ENCODE measurements at regions not wholly inside any gene's neighbourhood (a gene's known extent, or its start where the extent isn't known, plus 50 kb on each side); places are given as distances from the start of the nearest gene placed in this dataset.
"Not testable (repeated sequence)": the region's sequence is repeated elsewhere in the genome, so short reads cannot be mapped to it uniquely, and the experiment has no call there.

DNA sequence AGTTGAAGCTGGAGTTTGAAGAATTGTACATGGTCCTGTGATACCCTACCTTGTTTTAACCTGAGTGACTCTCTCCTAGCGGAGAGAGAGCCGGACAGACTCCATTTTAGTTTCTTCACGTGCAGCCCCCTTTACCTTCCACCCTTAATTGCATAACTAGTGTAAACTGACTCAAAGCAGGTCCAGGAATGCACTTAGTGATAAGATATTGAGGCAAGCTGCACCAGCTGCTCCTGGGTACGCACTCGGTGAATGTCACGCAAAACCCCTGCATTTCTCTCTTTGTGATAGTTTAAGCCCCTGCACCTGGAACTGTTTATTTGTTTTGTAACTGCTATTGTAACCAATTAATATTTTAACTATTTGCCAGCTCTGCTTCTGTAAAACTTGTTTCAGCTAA is 1620.5 kb downstream of the SPATA31A7 start:
- H3K4me3 ChIP-seq; H3K4me1 ChIP-seq; H3K9me3 ChIP-seq; intact Hi-C loops (cut with DNase I); H3K36me3 ChIP-seq (replicated peaks in 1 of 2; ENCODE audit: insufficient read depth in 1 of 2, low read depth in 2 of 2); H3K27ac ChIP-seq; DNase-seq; H3K27me3 ChIP-seq; ATAC-seq: not testable (repeated sequence)
- 39 to 54% methylated on average over 6 of the region's 6 CpGs for WGBS, 2 donors

DNA sequence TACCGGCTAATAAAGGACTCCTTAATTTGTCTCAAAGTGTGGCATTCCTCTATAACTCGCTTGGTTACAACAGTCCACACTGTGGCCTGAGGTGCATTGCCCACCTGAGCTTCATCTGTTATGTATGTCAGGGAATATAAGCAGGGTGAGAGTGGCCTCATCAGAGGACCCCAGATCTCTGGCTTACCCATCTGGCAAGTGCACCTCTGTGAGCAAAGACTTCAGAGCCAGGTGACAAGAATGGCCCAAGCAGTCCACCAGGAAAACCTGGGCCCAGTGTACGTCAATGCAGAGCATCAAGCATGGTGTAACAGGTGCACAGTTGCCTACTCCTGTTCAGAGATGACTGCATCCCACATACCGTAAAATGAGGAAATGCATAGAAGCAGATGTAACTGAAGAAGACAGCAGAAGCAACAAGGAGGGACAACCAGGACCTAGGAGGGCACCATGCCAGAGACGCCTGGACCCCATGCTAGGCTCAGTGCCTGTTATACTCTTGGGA is 1621.0 kb downstream of the SPATA31A7 start:
- WGBS, 2 donors, result 61% methylated on average over 5 of the region's 5 CpGs
- H3K27ac ChIP-seq; ATAC-seq; H3K27me3 ChIP-seq; H3K9me3 ChIP-seq; intact Hi-C loops (cut with DNase I); H3K4me3 ChIP-seq; H3K36me3 ChIP-seq (replicated peaks in 1 of 2; ENCODE audit: insufficient read depth in 1 of 2, low read depth in 2 of 2); DNase-seq; H3K4me1 ChIP-seq: not testable (repeated sequence)

DNA sequence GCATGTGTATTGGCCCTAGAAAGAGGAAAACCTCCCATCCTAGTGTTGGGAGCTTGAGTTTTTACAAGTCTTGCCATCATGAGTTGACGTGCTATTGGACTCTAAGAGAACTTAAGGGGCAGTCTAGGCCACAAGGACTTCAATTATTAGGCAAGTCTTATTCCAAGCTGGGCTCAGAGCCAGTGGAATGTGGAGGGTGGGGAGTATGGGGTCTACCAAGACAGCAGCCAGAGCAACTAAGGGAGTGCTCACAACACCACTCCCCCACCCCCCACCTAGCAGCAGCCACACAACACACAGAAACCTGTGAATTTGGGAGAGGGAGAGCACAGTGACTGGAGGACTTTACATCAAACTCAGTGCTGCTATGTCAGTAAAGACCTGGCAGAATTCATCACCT is 1625.6 kb downstream of the SPATA31A7 start:
- H3K9me3 ChIP-seq; H3K36me3 ChIP-seq (replicated peaks in 1 of 2; ENCODE audit: insufficient read depth in 1 of 2, low read depth in 2 of 2); H3K27me3 ChIP-seq; H3K27ac ChIP-seq; H3K4me1 ChIP-seq; ATAC-seq; DNase-seq; H3K4me3 ChIP-seq; intact Hi-C loops (cut with DNase I): not testable (repeated sequence)
- 37 to 82% methylated on average over 1 of the region's 1 CpG for WGBS, 2 donors

DNA sequence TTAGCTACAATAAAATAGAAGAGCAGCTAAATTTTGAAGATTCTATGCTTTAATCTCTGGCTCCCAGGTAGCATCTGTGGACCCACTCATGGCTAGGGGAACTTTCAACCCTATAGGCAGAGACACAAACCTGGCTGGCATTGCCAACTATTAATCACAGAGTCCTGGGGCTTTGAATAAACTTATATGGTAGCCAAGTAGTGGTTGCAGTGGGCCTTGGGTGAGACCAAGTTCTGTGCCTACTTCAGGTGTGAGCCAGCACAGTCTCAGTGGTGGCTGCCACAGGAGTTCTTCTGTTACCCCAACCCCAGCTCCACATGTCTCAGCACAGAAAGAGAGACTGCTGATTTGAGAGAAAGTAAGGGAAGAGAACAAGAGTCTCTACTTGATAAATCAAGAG is 1626.5 kb downstream of the SPATA31A7 start:
- intact Hi-C loops (cut with DNase I); DNase-seq: not testable (repeated sequence)

DNA sequence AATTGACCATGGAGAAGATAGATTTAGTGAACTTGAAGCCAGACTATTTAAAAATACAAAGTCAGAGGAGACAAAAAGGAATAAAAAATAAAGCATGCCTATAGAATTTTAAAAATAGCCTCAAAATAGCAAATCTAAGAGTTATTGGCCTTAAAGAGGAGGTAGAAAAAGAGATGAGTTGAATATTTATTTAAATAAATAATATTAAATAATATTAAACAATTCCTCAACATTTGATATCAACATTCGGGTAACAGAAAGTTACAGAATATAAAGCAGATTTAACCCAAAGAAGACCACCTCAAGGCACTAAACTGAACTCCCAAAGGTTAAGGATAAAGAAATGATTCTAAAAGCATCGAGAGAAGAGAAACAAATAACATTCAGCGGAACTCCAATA is 1627.4 kb downstream of the SPATA31A7 start:
- ATAC-seq; intact Hi-C loops (cut with DNase I); H3K4me3 ChIP-seq; H3K27me3 ChIP-seq; H3K9me3 ChIP-seq; H3K4me1 ChIP-seq; H3K36me3 ChIP-seq (replicated peaks in 1 of 2; ENCODE audit: insufficient read depth in 1 of 2, low read depth in 2 of 2); DNase-seq; H3K27ac ChIP-seq: not testable (repeated sequence)
- WGBS, 2 donors, result 63 to 71% methylated on average over 3 of the region's 3 CpGs

More for the DNA sequence above, 1626.5 kb downstream of the SPATA31A7 start:
- not testable (repeated sequence) for H3K27me3 ChIP-seq; H3K9me3 ChIP-seq; H3K27ac ChIP-seq; H3K4me1 ChIP-seq; ATAC-seq; H3K36me3 ChIP-seq (replicated peaks in 1 of 2; ENCODE audit: insufficient read depth in 1 of 2, low read depth in 2 of 2); H3K4me3 ChIP-seq

DNA sequence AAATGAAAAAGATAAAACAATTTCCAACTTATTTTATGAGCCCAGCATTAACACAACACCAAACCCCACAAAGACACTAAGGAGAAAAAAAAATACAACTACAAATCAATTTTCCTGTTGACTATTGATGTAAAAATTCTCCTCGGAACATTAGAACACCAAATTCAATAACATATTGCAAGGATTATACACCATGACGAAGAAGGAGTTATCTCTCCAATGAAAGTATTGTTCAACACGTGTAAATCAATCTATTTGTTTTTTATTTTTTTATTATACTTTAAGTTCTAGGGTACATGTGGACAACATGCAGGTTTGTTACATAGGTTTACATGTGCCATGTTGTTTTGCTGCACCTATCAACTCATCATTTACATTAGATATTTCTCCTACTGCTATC is 1632.3 kb downstream of the SPATA31A7 start:
- DNase-seq; intact Hi-C loops (cut with DNase I); H3K9me3 ChIP-seq; ATAC-seq; H3K4me1 ChIP-seq; H3K36me3 ChIP-seq (replicated peaks in 1 of 2; ENCODE audit: insufficient read depth in 1 of 2, low read depth in 2 of 2); H3K27ac ChIP-seq; H3K27me3 ChIP-seq; H3K4me3 ChIP-seq: not testable (repeated sequence)
- WGBS, 2 donors, result 30 to 31% methylated on average over 3 of the region's 3 CpGs

DNA sequence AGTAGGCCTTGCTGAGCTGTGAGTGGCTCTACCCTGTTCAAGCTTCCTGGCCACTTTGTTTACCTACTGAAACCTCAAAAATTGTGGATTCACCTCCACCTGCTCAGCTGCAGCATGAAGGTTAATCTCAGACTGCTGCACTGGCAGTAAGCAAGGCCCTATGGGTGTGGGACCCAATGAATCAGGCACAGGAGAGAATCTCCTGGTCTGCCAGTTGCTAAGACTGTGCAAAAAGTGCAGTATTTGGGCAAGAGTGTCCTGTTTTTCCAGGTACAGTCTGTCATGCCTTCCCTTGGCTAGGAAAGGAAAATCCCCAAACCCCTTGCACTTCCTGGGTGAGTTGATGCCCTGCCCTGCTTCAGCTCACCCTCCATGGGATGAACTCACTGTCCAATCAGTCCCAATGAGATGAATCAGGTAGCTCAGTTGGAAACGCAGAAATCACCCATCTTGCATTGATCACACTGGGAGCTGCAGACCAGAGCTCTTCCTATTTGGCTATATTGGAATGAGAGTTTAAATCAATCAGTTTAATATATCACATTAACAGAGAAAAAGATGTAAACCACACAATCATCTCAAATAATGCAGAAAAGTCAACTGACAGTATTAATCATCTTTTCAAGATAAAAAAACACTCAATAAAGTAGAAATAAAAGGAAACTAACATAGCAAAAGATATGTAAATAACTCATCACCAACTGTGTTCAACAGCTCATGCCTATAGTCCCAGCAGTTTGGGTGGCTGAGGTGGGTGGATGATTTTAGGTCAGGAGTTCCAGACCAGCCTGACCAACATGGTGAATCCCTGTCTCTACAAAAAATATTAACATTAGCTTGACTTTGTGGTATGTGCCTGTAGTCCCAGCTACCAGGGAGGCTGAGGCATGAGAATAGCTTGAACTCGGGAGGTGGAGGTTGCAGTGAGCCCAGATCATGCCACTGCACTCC is 1638.4 kb downstream of the SPATA31A7 start:
- H3K9me3 ChIP-seq; H3K4me3 ChIP-seq; H3K4me1 ChIP-seq; ATAC-seq; DNase-seq; H3K36me3 ChIP-seq (replicated peaks in 1 of 2; ENCODE audit: insufficient read depth in 1 of 2, low read depth in 2 of 2); H3K27ac ChIP-seq; intact Hi-C loops (cut with DNase I); H3K27me3 ChIP-seq: not testable (repeated sequence)
- 46 to 57% methylated on average over 2 of the region's 2 CpGs for WGBS, 2 donors

DNA sequence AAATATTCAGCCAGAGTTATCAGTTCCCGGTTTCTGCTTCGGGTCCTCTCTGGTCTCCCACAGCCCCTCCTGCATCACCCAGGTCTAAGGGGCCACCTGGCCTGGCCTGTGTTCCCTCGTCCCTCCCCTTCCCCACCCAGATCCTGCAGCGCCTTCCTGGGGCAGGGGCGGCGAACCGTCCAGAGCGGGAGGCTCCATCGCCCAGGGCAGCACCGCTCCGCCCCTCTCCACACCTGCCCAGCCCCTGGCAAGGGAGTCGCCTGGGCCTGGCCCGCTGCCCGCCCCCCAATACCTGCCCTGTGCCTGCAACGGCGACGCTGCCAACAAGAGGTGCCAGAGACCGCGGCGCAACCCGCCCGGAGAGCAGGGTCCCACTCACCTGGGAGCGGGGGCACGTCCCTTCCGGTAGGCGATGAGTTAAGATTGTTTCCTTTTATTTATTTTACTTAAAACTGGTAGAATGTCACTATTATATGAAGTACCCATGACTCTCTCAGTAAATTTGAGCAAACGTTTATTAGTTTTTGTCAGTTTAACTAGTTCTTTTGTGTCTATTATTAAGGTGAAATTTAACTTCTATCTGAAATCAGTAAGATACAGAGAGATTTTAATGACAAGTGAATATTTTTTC is 1641.1 kb downstream of the SPATA31A7 start:
- intact Hi-C loops (cut with DNase I); DNase-seq: not testable (repeated sequence)
- whole genome bisulfite sequencing, 2 donors, result 12 to 18% methylated on average over 24 to 25 of the region's 27 CpGs

DNA sequence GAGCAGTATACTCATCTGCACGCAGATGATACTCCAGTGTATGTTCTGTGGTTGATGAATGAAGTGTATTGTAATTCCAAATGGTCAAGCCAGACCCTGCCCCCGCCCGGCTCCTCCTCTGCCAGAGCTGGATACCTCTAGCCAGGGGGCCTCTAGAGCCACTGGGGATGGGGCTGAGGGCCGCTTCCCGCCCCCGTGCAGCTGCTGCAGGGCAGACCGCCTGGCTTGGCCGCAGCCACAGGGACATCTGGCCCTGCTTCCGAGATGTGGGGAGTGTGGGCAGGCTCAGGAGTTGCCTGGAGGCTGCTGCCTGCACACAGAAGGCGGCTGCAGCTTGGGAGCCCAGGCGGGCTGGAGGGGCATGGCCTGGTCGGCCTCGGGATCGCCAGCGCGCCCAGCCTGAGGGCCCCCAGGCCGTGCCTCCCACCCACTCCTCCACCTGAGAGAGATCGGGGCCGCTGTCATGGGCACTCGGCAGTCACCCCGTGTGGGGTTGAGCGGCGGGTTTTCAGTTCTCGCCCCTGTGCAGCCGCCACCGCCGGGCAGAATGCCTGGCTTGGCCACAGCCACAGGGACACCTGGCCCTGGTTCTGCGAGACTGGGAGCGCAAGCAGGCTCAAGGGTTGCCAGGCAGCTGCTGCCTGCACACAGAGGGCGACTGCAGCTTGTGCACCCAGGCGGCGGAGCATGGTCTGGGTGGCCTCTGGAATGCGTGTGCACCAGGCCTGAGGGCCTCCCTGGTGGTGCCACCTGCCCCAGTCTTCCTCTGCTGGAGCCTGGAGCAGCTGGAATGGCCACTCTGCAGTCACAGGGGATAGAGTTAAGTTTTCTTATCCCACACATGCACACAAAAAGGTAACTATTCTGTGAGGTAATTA is 1643.7 kb downstream of the SPATA31A7 start:
- ATAC-seq; intact Hi-C loops (cut with DNase I); H3K27ac ChIP-seq; H3K36me3 ChIP-seq (replicated peaks in 1 of 2; ENCODE audit: insufficient read depth in 1 of 2, low read depth in 2 of 2); H3K4me3 ChIP-seq; H3K27me3 ChIP-seq; H3K9me3 ChIP-seq: not testable (repeated sequence)
- peaks cover 14% of the 10 kb centered on the region for H3K4me1 ChIP-seq
- WGBS, 2 donors, result 24 to 63% methylated on average over 5 to 18 of the region's 33 CpGs
- peak in 2 of 4 donors; percentile 23 to 24 for DNase-seq

More for the DNA sequence above, 1641.1 kb downstream of the SPATA31A7 start:
- H3K9me3 ChIP-seq; ATAC-seq; H3K27ac ChIP-seq; H3K36me3 ChIP-seq (replicated peaks in 1 of 2; ENCODE audit: insufficient read depth in 1 of 2, low read depth in 2 of 2); H3K4me1 ChIP-seq; H3K4me3 ChIP-seq; H3K27me3 ChIP-seq: not testable (repeated sequence)

DNA sequence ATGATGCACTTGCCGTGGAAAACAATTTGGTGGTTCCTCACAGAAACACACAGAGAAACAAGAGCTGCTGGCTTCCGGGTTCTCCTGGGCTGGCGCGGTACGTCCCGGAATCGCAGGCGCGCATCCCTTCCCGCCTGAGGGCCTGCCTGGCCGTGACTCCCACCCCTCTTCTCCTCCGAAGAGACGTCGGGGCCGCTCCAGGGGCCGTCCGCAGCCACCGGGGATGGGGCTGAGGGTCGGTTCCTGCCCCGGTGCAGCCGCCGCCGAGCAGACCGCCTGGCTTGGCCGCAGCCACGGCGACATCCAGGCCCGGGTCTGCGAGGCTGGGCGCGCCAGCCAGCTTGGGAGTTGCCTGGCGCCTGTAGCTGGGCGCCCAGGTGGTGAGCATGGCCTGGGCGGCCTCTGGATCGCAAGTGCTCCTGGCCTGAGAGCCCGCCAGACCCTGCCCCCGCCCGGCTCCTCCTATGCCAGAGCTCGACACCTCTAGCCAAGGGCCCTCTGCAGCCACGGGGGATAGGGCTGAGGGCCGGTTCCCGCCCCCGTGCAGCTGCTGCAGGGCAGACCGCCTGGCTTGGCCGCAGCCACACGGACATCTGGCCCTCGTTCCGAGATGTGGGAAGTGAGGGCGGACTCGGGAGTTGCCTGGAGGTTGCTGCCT is 1647.5 kb downstream of the SPATA31A7 start:
- Histone ChIP-seq H3K27ac (peak overlapping the region in 2 of 4 donors; percentile 18 to 39), H3K4me1 (peaks cover 14% of the 10 kb centered on the region), H3K4me3 (peak overlapping the region; percentile 4 to 22)
- H3K9me3 ChIP-seq; intact Hi-C loops (cut with DNase I); H3K27me3 ChIP-seq; H3K36me3 ChIP-seq (replicated peaks in 1 of 2; ENCODE audit: insufficient read depth in 1 of 2, low read depth in 2 of 2): not testable (repeated sequence)
- ATAC-seq, result peak; percentile 31
- peak in 1 of 4 donors; percentile 23 for DNase-seq
- 0 to 1% methylated on average over 25 to 48 of the region's 50 CpGs for WGBS, 2 donors

Measured in body of pancreas (tissue), 4 donors.